K562 (cell line): ENCODE measurements at regions not wholly inside any gene's neighbourhood (a gene's known extent, or its start where the extent isn't known, plus 50 kb on each side); places are given as distances from the start of the nearest gene placed in this dataset.
A peak's percentile ranks its signal among the peaks of the same experiment; 100 is the strongest.

Source experiments
- BRCA1 ChIP-seq, 2 experiments: fragments of 450-650 bp in 1 of 2; sonication (generic) in 1 of 2; formaldehyde crosslinking in 1 of 2; IDR thresholded peaks; 2 replicates each; pipeline versions ENCODE4 v1.5.0 to v1.6.1; 2017 to 2020; ENCODE audit warnings: mild to moderate bottlenecking in 1 of 2, missing genetic modification reagents in 1 of 2
- CBX8 ChIP-seq: fragments of 200-600 bp; sonication (generic); IDR thresholded peaks from 2 replicates; pipeline ENCODE4 v1.6.1; 2012; ENCODE audit warnings: borderline replicate concordance, mixed run types, low read depth, mild to moderate bottlenecking, moderate library complexity, mixed read lengths, low read length, control low read depth, inconsistent platforms; ENCODE audit not compliant: poor library complexity, severe bottlenecking; ENCODE audit errors: extremely low read depth
- EP300 ChIP-seq: IDR thresholded peaks from 2 replicates; pipeline ENCODE4 v1.6.1; 2012; ENCODE audit warnings: low read length, improper control_type of control experiment
- HMG20A ChIP-seq: fragments of 450-650 bp; formaldehyde crosslinking; conservative IDR thresholded peaks from 2 replicates; pipeline ENCODE4 v1.4.0; 2020; ENCODE audit warnings: mild to moderate bottlenecking, mixed read lengths
- LARP7 ChIP-seq: fragments of 450-650 bp; IDR thresholded peaks from 2 replicates; pipeline ENCODE4 v1.6.1; 2016
- ZNF507 ChIP-seq: conservative IDR thresholded peaks from 2 replicates; pipeline ENCODE4 v1.6.1; 2017; ENCODE audit warnings: missing genetic modification characterization, missing compliant biosample characterization
- TF ChIP-seq, protein P1 (sequence below): sonication (generic); formaldehyde crosslinking; IDR thresholded peaks from 2 replicates; pipeline ENCODE4 v1.8.1; 2023; ENCODE audit warnings: missing genetic modification reagents, mild to moderate bottlenecking, borderline replicate concordance
- TF ChIP-seq, protein P2 (sequence below): sonication (generic); formaldehyde crosslinking; IDR thresholded peaks from 2 replicates; pipeline ENCODE4 v1.8.0; 2022; ENCODE audit warnings: mild to moderate bottlenecking, missing genetic modification reagents, borderline replicate concordance
- TF ChIP-seq, protein P3 (sequence below): fragments of 250-450 bp; sonication (Bioruptor Pico); IDR thresholded peaks from 2 replicates; pipeline ENCODE4 v1.4.0; 2020; ENCODE audit warnings: mild to moderate bottlenecking
- TF ChIP-seq, protein P4 (sequence below): fragments of 250-450 bp; sonication (Bioruptor Pico); IDR thresholded peaks from 2 replicates; pipeline ENCODE4 v1.8.0; 2022; ENCODE audit warnings: moderate library complexity, mild to moderate bottlenecking, inconsistent platforms
- TF ChIP-seq, protein P5 (sequence below): fragments of 250-450 bp; sonication (Bioruptor Pico); IDR thresholded peaks from 2 replicates; pipeline ENCODE4 v1.4.0; 2020

DNA sequence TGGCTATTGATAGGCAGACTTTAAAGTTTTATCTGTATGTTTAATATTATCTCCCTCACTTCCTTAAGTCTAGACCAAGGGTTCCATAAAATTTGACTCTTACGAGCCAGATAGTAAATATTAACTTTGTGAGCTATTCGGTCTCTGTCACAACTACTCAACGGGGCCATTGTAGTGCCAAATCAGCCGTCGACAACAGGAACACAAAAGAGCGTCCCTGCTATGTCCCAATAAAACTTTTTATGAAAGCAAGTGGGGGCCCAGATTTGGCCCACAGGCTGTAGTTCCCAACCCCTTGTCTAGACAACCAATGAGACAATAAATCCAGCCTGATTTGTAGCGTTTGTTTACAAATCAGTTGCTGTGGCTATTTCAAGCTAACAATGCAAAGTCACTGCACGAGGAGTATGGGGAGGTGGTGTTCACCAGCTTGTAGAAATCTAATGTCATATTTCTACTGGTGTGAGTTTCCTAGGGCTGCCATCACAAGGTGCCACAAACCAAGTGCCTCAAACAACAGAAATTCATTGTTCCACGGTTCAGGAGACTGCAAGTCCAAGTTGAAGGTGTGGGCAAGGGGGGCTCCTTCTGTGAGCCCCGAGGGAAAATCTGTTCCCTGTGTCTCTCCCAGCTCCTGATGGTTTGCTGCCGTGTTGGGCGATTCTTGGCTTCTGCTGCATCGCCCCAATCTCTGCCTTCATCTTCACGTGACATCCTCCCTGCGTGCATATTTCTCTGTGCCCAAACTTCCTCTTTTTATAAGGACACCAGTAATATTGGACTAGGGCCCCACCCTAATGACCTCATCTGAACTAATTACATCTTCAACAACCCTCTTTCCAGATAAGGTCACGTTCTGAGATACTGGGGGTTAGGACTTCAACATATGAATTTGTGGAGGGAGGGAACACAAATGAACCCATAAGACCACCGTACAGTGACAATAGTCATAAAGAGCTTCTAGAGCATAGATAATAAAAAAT is 356.0 kb upstream of the JARID2 start (continued):
- TF ChIP-seq, protein P1, sequence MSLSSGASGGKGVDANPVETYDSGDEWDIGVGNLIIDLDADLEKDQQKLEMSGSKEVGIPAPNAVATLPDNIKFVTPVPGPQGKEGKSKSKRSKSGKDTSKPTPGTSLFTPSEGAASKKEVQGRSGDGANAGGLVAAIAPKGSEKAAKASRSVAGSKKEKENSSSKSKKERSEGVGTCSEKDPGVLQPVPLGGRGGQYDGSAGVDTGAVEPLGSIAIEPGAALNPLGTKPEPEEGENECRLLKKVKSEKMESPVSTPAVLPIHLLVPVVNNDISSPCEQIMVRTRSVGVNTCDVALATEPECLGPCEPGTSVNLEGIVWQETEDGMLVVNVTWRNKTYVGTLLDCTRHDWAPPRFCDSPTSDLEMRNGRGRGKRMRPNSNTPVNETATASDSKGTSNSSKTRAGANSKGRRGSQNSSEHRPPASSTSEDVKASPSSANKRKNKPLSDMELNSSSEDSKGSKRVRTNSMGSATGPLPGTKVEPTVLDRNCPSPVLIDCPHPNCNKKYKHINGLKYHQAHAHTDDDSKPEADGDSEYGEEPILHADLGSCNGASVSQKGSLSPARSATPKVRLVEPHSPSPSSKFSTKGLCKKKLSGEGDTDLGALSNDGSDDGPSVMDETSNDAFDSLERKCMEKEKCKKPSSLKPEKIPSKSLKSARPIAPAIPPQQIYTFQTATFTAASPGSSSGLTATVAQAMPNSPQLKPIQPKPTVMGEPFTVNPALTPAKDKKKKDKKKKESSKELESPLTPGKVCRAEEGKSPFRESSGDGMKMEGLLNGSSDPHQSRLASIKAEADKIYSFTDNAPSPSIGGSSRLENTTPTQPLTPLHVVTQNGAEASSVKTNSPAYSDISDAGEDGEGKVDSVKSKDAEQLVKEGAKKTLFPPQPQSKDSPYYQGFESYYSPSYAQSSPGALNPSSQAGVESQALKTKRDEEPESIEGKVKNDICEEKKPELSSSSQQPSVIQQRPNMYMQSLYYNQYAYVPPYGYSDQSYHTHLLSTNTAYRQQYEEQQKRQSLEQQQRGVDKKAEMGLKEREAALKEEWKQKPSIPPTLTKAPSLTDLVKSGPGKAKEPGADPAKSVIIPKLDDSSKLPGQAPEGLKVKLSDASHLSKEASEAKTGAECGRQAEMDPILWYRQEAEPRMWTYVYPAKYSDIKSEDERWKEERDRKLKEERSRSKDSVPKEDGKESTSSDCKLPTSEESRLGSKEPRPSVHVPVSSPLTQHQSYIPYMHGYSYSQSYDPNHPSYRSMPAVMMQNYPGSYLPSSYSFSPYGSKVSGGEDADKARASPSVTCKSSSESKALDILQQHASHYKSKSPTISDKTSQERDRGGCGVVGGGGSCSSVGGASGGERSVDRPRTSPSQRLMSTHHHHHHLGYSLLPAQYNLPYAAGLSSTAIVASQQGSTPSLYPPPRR (CRISPR knock-in tag), result no peak
- TF ChIP-seq, protein P2, sequence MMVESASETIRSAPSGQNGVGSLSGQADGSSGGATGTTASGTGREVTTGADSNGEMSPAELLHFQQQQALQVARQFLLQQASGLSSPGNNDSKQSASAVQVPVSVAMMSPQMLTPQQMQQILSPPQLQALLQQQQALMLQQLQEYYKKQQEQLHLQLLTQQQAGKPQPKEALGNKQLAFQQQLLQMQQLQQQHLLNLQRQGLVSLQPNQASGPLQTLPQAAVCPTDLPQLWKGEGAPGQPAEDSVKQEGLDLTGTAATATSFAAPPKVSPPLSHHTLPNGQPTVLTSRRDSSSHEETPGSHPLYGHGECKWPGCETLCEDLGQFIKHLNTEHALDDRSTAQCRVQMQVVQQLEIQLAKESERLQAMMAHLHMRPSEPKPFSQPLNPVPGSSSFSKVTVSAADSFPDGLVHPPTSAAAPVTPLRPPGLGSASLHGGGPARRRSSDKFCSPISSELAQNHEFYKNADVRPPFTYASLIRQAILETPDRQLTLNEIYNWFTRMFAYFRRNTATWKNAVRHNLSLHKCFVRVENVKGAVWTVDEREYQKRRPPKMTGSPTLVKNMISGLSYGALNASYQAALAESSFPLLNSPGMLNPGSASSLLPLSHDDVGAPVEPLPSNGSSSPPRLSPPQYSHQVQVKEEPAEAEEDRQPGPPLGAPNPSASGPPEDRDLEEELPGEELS (CRISPR knock-in tag), result no peak
- TF ChIP-seq HMG20A (CRISPR knock-in tag) (no peak), ZNF507 (no peak), LARP7 (no peak), CBX8 (no peak), EP300 (peak; percentile 54; the same call in 1 of the 2 replicates), BRCA1 (IDR thresholded peaks at IDR 0.05) (no peak), BRCA1 (CRISPR knock-in tag; IDR thresholded peaks at IDR 0.05) (no peak)
- TF ChIP-seq, protein P3, sequence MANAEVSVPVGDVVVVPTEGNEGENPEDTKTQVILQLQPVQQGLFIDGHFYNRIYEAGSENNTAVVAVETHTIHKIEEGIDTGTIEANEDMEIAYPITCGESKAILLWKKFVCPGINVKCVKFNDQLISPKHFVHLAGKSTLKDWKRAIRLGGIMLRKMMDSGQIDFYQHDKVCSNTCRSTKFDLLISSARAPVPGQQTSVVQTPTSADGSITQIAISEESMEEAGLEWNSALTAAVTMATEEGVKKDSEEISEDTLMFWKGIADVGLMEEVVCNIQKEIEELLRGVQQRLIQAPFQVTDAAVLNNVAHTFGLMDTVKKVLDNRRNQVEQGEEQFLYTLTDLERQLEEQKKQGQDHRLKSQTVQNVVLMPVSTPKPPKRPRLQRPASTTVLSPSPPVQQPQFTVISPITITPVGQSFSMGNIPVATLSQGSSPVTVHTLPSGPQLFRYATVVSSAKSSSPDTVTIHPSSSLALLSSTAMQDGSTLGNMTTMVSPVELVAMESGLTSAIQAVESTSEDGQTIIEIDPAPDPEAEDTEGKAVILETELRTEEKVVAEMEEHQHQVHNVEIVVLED (CRISPR knock-in tag), result no peak
- TF ChIP-seq, protein P4, sequence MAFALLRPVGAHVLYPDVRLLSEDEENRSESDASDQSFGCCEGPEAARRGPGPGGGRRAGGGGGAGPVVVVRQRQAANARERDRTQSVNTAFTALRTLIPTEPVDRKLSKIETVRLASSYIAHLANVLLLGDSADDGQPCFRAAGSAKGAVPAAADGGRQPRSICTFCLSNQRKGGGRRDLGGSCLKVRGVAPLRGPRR (CRISPR knock-in tag), result no peak
- TF ChIP-seq, protein P5, sequence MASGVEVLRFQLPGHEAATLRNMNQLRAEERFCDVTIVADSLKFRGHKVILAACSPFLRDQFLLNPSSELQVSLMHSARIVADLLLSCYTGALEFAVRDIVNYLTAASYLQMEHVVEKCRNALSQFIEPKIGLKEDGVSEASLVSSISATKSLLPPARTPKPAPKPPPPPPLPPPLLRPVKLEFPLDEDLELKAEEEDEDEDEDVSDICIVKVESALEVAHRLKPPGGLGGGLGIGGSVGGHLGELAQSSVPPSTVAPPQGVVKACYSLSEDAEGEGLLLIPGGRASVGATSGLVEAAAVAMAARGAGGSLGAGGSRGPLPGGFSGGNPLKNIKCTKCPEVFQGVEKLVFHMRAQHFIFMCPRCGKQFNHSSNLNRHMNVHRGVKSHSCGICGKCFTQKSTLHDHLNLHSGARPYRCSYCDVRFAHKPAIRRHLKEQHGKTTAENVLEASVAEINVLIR (CRISPR knock-in tag), result no peak
